ENCODE measurements at regions not wholly inside any gene's neighbourhood (a gene's known extent, or its start where the extent isn't known, plus 50 kb on each side); places are given as distances from the start of the nearest gene placed in this dataset.
A peak's percentile ranks its signal among the peaks of the same experiment; 100 is the strongest.

DNA sequence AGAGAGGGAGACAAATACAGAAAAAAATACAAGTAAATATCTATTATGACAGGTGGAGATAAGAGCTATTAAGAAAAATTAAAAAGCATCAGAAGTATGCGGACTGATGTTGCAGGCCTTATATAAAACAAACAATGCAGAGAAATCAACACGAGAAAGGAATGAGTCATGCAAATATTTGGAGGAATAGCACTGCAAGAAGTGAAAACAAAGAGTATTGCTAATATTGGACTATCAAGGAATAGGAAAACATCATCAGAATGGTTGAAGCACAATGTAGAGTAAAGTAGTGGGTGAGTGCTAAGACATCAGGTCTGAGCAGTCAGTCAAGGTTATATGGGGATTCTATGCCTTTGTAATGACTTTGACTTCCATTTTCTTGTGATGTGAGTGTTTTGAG lies 657.5 kb upstream of the GJE1 start:
- ATAC-seq (ENCODE audit: low FRiP score) (no peak), DNase-seq (no peak)
- Histone ChIP-seq H3K9me3 (ENCODE audit: control insufficient read depth, low read length) (no peaks in the 10 kb centered on the region), H3K4me1 (ENCODE audit: control insufficient read depth in 1 of 2, insufficient read depth in 2 of 2, low read length in 2 of 2) (peaks cover 0 to 2% of the 10 kb centered on the region in 2 donors), H3K36me3 (ENCODE audit: control insufficient read depth in 1 of 2, insufficient read depth in 2 of 2, low read length in 1 of 2) (no peaks in the 10 kb centered on the region), H3K27me3 (ENCODE audit: control insufficient read depth in 1 of 2, insufficient read depth in 2 of 2, low read length in 1 of 2) (no peaks in the 10 kb centered on the region), H3K4me3 (ENCODE audit: low read length in 2 of 2) (no peak overlapping the region), H3K27ac (ENCODE audit: low read depth in 1 of 2, low read length in 2 of 2) (no peak overlapping the region)
- intact Hi-C loops (cut with DNase I) = no loop called here
- WGBS, 2 donors = 43 to 49% methylated on average over 2 of the region's 2 CpGs

DNA sequence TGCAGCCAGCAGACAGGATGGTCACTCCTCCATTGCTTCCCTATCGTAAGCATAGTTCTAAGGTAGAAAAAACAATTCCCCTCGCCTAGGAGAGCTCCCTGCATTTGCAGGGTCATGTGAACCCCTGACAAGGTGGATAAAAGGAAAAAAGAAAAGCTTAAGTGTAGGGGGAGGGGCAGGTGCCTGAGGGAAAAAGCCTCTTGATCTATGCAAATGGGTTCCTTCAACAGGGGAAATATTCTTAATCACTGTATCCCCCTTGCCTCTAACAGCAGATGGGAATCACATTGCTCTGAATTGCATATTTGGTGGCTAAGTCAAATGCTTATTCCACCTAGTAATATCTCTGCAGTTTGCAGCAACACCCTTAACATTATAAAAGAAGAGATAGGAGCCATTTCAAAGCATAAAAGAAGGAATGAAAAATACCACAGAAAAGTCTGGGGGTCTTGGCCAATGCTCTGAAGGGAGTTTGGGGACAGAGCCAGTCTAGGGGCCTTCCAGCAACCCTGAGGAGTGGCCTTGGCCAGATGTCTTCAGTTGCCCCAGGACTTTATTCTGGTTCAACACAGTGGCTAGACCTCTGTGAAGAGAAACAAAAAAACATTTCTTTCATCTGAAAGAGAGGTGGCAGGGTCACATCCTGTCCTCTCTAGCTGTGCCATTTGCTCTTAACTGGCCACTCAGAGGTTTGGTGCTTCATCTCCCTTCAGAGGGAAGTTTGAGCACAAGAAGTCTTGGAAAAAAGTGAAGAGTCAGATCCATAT lies 660.4 kb upstream of the GJE1 start:
- H3K27me3 ChIP-seq (ENCODE audit: control insufficient read depth in 1 of 2, insufficient read depth in 2 of 2, low read length in 1 of 2) = no peaks in the 10 kb centered on the region
- 90 to 92% methylated on average over 2 of the region's 2 CpGs for WGBS, 2 donors
- peaks cover 0 to 2% of the 10 kb centered on the region in 2 donors for H3K4me1 ChIP-seq (ENCODE audit: control insufficient read depth in 1 of 2, insufficient read depth in 2 of 2, low read length in 2 of 2)
- DNase-seq (no peak), ATAC-seq (ENCODE audit: low FRiP score) (no peak)
- H3K9me3 ChIP-seq (ENCODE audit: control insufficient read depth, low read length) = no peaks in the 10 kb centered on the region
- intact Hi-C loops (cut with DNase I) = no loop called here
- H3K27ac ChIP-seq (ENCODE audit: low read depth in 1 of 2, low read length in 2 of 2) = no peak overlapping the region
- no peak overlapping the region for H3K4me3 ChIP-seq (ENCODE audit: low read length in 2 of 2)
- H3K36me3 ChIP-seq (ENCODE audit: control insufficient read depth in 1 of 2, insufficient read depth in 2 of 2, low read length in 1 of 2) = no peaks in the 10 kb centered on the region

GRCh38 chr6:141470810-141471209 lies 661.9 kb upstream of the GJE1 start:
- no peak for ATAC-seq (ENCODE audit: low FRiP score)
- H3K36me3 ChIP-seq (ENCODE audit: control insufficient read depth in 1 of 2, insufficient read depth in 2 of 2, low read length in 1 of 2) = no peaks in the 10 kb centered on the region
- H3K4me1 ChIP-seq (ENCODE audit: control insufficient read depth in 1 of 2, insufficient read depth in 2 of 2, low read length in 2 of 2) = peaks cover 0 to under 1% of the 10 kb centered on the region in 2 donors
- intact Hi-C loops (cut with DNase I) = no loop called here
- H3K9me3 ChIP-seq (ENCODE audit: control insufficient read depth, low read length) = no peaks in the 10 kb centered on the region
- no peak overlapping the region for H3K4me3 ChIP-seq (ENCODE audit: low read length in 2 of 2)
- DNase-seq = no peak
- no peaks in the 10 kb centered on the region for H3K27me3 ChIP-seq (ENCODE audit: control insufficient read depth in 1 of 2, insufficient read depth in 2 of 2, low read length in 1 of 2)
- WGBS, 2 donors = 97 to 98% methylated on average over 2 of the region's 2 CpGs
- no peak overlapping the region for H3K27ac ChIP-seq (ENCODE audit: low read depth in 1 of 2, low read length in 2 of 2)

- intact Hi-C loops (cut with DNase I) = no loop called here
- Histone ChIP-seq H3K4me3 (ENCODE audit: low read length in 2 of 2) (no peak overlapping the region), H3K36me3 (ENCODE audit: control insufficient read depth in 1 of 2, insufficient read depth in 2 of 2, low read length in 1 of 2) (no peaks in the 10 kb centered on the region), H3K27me3 (ENCODE audit: control insufficient read depth in 1 of 2, insufficient read depth in 2 of 2, low read length in 1 of 2) (no peaks in the 10 kb centered on the region), H3K27ac (ENCODE audit: low read depth in 1 of 2, low read length in 2 of 2) (no peak overlapping the region), H3K4me1 (ENCODE audit: control insufficient read depth in 1 of 2, insufficient read depth in 2 of 2, low read length in 2 of 2) (no peaks in the 10 kb centered on the region), H3K9me3 (ENCODE audit: control insufficient read depth, low read length) (no peaks in the 10 kb centered on the region)
- DNase-seq = no peak
- no peak for ATAC-seq (ENCODE audit: low FRiP score)
Observed at GRCh38 chr6:141467881-141468280, 664.8 kb upstream of the GJE1 start.

- H3K9me3 ChIP-seq (ENCODE audit: control insufficient read depth, low read length) = no peaks in the 10 kb centered on the region
- no peak overlapping the region for H3K4me3 ChIP-seq (ENCODE audit: low read length in 2 of 2)
- H3K27me3 ChIP-seq (ENCODE audit: control insufficient read depth in 1 of 2, insufficient read depth in 2 of 2, low read length in 1 of 2) = no peaks in the 10 kb centered on the region
- H3K36me3 ChIP-seq (ENCODE audit: control insufficient read depth in 1 of 2, insufficient read depth in 2 of 2, low read length in 1 of 2) = no peaks in the 10 kb centered on the region
- 73% methylated on average over 1 of the region's 1 CpG for WGBS, 2 donors
- ATAC-seq (ENCODE audit: low FRiP score) (no peak), DNase-seq (no peak)
- intact Hi-C loops (cut with DNase I) = no loop called here
- H3K27ac ChIP-seq (ENCODE audit: low read depth in 1 of 2, low read length in 2 of 2) = no peak overlapping the region
- H3K4me1 ChIP-seq (ENCODE audit: control insufficient read depth in 1 of 2, insufficient read depth in 2 of 2, low read length in 2 of 2) = peaks cover 0 to 2% of the 10 kb centered on the region in 2 donors
Observed at GRCh38 chr6:141467041-141467440, 665.7 kb upstream of the GJE1 start.

DNA sequence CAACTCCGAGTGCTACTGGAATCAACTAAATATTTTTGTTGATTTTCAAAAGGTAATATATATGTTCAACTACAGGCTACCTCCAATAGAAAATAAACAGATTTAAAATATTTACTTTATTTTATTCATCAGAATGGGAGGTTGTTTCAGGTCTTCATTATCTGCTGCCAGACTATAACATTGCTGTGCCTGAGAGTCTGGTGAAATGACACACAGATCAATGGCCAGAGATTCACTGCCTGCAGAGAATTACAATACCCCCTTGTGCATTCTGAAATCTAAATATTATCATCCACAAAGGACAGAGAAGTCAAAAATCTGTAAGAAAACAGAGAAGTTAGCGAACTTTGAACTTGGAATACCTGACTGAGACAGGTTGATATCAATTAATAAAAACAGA lies 667.8 kb upstream of the GJE1 start:
- no peak overlapping the region for H3K27ac ChIP-seq (ENCODE audit: low read depth in 1 of 2, low read length in 2 of 2)
- DNase-seq = no peak
- 93 to 100% methylated on average over 2 of the region's 2 CpGs for WGBS, 2 donors
- H3K4me3 ChIP-seq (ENCODE audit: low read length in 2 of 2) = no peak overlapping the region
- no peak for ATAC-seq (ENCODE audit: low FRiP score)
- H3K27me3 ChIP-seq (ENCODE audit: control insufficient read depth in 1 of 2, insufficient read depth in 2 of 2, low read length in 1 of 2) = no peaks in the 10 kb centered on the region
- H3K36me3 ChIP-seq (ENCODE audit: control insufficient read depth in 1 of 2, insufficient read depth in 2 of 2, low read length in 1 of 2) = no peaks in the 10 kb centered on the region
- H3K4me1 ChIP-seq (ENCODE audit: control insufficient read depth in 1 of 2, insufficient read depth in 2 of 2, low read length in 2 of 2) = peaks cover 0 to 2% of the 10 kb centered on the region in 2 donors
- intact Hi-C loops (cut with DNase I) = no loop called here
- no peaks in the 10 kb centered on the region for H3K9me3 ChIP-seq (ENCODE audit: control insufficient read depth, low read length)

DNA sequence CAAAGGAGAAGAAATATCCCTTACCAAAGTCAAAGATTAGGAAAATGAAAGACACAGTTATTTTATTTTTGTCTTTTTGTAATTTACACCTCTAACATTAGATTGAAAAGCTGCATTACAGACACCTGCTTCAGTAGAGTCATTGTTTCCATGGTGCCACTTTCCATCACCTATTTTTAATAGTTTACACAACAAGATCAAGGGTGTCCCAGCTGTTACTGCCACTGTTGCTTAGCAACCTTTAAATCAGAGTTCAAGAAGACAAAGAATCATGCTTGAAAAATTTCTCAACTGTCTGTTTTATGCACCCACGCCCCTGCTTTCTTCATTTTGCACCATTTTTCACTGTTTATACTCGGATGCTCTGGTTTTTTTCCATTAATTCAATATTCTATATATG lies 668.2 kb upstream of the GJE1 start:
- Histone ChIP-seq H3K4me1 (ENCODE audit: control insufficient read depth in 1 of 2, insufficient read depth in 2 of 2, low read length in 2 of 2) (peaks cover 0 to 2% of the 10 kb centered on the region in 2 donors), H3K4me3 (ENCODE audit: low read length in 2 of 2) (no peak overlapping the region), H3K27ac (ENCODE audit: low read depth in 1 of 2, low read length in 2 of 2) (no peak overlapping the region), H3K9me3 (ENCODE audit: control insufficient read depth, low read length) (no peaks in the 10 kb centered on the region), H3K27me3 (ENCODE audit: control insufficient read depth in 1 of 2, insufficient read depth in 2 of 2, low read length in 1 of 2) (no peaks in the 10 kb centered on the region), H3K36me3 (ENCODE audit: control insufficient read depth in 1 of 2, insufficient read depth in 2 of 2, low read length in 1 of 2) (no peaks in the 10 kb centered on the region)
- DNase-seq = no peak
- intact Hi-C loops (cut with DNase I) = no loop called here
- no peak for ATAC-seq (ENCODE audit: low FRiP score)
- 59 to 85% methylated on average over 2 of the region's 2 CpGs for WGBS, 2 donors

DNA sequence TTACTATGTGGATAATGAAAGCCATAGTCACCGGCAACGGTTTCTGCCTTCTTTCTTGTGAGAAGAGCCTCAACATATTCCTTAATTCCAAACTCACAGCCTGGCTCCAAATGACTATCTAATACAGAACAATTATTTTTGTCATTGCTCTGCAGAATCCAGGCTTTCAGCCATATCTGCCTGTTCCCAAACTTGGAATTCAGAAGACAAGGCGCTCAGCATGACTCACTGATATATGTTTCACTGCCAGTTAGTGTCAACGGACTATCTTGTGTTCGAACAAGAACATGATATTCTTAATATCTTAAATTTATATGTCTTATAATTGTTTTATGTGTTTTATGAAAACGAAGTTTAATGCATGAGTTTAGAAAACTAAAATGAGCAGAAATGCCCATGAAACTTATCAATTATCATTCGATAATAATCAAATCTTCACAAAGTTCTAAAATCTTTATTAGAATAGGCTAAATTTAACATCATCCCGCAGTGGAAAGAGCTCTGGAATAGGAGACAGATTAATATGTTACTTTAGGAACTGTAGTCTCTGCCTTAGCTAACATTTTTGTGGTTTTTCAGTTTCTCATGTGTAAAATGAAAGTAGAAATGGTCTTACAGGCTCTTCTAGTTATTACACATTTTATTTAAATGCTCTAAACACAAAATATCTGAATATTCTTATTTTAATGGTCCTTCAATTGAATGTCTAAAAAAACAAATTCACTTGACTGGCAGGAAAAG lies 669.3 kb upstream of the GJE1 start:
- peak; percentile 59 for ATAC-seq (ENCODE audit: low FRiP score)
- no peaks in the 10 kb centered on the region for H3K36me3 ChIP-seq (ENCODE audit: control insufficient read depth in 1 of 2, insufficient read depth in 2 of 2, low read length in 1 of 2)
- H3K27ac ChIP-seq (ENCODE audit: low read depth in 1 of 2, low read length in 2 of 2) = no peak overlapping the region
- intact Hi-C loops (cut with DNase I) = no loop called here
- WGBS, 2 donors = 12 to 14% methylated on average over 8 of the region's 8 CpGs
- H3K27me3 ChIP-seq (ENCODE audit: control insufficient read depth in 1 of 2, insufficient read depth in 2 of 2, low read length in 1 of 2) = no peaks in the 10 kb centered on the region
- no peaks in the 10 kb centered on the region for H3K9me3 ChIP-seq (ENCODE audit: control insufficient read depth, low read length)
- peaks cover 0 to 2% of the 10 kb centered on the region in 2 donors for H3K4me1 ChIP-seq (ENCODE audit: control insufficient read depth in 1 of 2, insufficient read depth in 2 of 2, low read length in 2 of 2)
- peak overlapping the region; percentile 26 to 47 for H3K4me3 ChIP-seq (ENCODE audit: low read length in 2 of 2)
- no peak for DNase-seq
